ACHN (cell line): ENCODE measurements at regions not wholly inside any gene's neighbourhood (a gene's known extent, or its start where the extent isn't known, plus 50 kb on each side); places are given as distances from the start of the nearest gene placed in this dataset.

Experiments
- DNase-seq: peaks from one replicate; pipeline ENCODE4 v3.0.0-alpha.2; 2015
- in situ Hi-C: cut with HindIII; loops from 2 replicates; pipeline ENCODE4 v1.10.0; 2017; ENCODE audit warnings: low sequenced_read_pairs, low pct_ligation_motif_present, low pct_unique_long_range_greater_than_20kb

DNA sequence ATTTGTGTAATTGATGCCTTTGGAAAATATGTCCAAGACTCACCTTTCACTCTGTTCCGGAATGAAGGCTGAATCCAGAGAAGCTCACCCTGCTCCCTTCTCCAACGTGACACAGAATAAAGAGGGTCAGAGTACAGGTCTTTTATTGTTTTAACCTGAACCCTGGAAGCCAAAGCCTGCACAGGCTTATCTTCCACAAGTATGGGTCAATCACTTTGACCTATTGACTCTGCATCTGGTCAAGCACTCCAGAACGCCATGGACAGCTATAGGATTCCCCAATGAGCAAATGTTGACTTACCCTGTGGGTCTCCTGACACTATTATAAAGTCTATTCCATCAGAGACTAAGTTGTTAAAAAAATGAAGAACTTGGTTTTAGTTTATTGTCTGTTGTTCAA lies 158.4 kb upstream of the MYLIP start:
- in situ Hi-C loops: no loop called here
- DNase-seq: no peak

- DNase-seq: no peak
- in situ Hi-C loops: no loop called here
Observed at GRCh38 chr6:15969236-15969778, 159.6 kb upstream of the MYLIP start.

DNA sequence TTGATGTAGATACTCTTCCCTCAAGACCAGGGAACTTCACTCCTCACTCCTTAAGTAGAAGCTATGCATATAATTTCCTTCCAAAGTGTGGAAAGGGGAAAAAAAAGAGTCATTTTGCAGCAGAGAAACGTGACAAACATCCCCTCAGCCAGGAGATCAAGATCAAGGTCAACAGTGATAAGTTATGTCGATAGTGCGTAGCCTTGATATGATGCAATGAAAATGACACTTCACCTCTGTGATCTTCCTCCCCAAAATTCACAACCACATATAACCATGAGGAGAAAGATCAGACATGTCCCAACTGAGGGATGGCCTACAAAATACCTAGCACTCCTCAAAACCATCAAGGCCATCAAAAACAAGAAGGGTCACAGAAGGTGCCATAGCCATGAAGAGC lies 160.4 kb upstream of the MYLIP start:
- in situ Hi-C loops: no loop called here
- no peak for DNase-seq

DNA sequence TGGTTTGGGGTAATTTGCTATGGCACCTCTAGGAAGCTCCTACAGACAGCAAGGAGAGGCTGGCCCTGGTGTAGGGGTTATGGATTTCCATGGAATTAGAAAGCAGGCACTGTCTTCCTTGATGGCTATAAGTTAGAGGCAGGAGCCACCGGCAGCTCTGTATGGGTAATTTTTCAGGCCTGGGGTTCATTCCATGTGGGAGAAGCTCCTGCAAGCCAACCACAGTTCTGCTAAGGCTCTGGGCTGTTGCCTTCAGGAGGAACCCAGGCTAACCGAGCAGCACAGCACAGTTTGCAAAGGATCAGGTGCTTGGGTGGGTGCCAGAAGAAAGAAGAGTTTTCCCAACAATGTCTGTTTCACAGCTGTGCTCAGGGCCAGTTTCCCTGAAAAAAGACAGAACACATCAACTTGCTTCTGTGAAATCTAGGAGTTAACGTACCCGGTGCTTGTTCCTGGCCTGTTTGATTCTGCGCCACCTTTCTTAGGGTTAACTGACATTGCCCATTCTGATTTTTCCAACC lies 162.8 kb upstream of the MYLIP start:
- in situ Hi-C loops: no loop called here
- DNase-seq: no peak

DNA sequence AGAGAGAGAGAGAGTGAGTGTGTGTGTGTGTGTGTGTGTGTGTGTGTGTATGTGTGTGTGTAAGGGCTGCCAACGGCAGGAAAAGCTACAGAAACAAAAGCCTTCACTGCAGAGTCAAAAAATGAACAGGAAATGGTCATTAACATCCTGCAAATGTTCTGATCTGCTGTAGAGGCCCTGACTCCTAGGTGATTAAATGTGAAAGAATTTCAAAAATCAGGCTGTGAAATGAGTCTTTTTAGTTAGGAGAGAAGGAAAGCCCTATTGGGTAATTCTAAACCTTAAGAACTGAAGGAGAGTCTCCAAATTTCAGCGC lies 166.5 kb upstream of the MYLIP start:
- no peak for DNase-seq
- in situ Hi-C loops: no loop called here

- in situ Hi-C loops: no loop called here
- DNase-seq: no peak
Observed at GRCh38 chr6:15961635-15962448, 167.0 kb upstream of the MYLIP start.

DNA sequence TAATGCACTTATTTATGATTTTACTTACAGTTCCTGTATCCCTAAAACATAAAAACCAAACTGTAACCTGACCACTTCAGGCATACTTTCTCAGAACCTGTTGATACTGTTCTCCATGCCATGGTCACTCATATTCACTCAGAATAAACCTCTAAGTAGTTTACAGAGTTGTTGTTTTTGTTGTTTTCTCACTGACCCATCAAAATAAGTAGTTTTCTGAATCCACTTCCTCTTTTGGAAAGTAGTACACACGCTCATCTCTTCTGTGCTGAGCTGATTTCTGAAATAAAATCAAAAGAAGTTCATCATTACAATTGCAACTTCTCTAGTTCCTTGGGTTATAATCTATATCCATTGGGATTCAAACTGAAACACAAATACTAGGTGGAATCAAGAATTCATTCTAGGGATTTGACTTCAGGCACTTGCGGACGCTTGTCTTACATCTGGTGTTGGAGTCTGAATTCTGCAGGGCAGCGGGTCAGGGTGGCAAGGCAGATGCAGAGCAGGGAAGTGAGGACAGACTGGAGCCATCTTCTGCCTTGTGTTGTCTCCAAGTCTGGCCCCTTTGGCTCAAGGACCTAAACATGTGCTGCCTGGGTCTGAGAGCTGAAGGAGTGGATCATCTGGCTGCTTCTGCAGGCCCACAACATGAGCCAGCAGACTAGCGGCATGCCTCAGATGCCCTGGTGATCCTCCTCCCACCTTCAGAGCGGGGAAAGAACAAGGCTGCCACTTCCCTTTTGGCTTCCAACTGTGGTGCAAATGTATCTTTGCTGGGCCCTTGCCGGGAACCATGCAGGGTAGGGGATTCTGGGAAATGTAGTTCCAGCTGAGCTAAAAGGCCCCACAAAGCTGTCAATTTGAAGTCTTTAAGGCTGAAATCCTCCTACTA lies 167.9 kb upstream of the MYLIP start:
- in situ Hi-C loops: no loop called here
- no peak for DNase-seq

DNA sequence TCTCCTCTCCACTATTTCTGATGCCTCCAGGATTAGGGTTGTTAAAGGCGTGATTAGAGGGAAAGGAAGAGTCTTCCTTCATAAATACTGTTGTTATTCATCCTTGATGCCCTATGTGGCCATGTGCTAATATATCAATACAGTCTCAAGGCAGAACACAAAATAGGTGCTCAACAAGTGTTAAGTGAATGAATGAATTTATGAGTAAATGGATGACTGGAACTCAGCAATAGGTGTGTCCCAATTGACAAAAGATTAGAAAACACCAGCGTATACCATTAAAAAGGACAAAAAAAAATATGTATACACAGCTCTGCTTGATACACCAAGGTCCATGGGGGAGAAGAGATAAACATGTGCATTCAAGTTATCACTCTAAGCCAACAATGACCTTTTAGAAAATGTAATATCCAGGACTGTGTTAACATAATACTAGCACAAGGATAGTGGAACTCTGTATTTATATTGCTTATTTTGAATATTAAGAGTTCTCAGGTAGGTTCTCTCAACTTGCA lies 171.2 kb upstream of the MYLIP start:
- no peak for DNase-seq
- in situ Hi-C loops: no loop called here

DNA sequence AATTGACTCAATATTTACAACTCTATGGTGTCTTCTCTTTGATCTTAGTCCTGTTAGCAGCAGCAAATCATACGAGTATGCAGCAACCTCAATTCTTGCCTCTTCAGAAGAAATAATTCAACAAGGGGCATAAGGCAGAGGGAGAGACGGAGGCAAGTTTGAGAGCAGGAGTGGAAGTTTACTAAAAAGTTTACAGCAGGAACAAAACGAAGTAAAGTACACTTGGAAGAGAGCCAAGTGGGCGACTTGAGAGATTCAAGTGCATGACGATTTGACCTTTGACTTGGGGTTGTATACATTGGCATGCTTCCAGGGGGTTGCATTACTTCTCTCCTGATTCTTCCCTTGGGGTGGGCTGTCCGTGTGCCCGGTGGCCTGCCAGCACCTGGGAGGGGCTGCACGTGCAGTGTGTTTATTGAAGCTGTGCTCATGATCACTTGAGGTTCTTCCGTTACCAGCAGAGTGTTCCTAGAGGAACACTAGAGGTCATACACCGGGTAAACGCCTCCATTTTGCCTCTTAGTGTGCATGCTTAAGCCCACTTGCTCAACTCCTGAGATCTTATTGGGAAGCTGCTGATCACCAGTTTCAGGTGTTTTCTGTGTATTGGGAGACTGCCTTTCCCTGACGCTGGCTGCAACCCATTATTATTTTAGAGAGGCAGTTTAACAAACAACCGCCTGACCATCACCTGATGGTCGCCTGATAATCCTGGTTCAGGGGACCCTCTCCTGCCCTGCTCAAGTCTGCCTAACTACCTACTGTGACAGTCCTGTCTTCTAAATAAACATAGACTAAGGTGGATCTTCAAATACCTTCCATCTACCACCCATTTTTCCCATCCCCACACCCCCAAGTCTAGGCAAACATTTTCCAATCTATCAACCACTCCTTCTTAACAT lies 172.4 kb upstream of the MYLIP start:
- no peak for DNase-seq
- in situ Hi-C loops: no loop called here

DNA sequence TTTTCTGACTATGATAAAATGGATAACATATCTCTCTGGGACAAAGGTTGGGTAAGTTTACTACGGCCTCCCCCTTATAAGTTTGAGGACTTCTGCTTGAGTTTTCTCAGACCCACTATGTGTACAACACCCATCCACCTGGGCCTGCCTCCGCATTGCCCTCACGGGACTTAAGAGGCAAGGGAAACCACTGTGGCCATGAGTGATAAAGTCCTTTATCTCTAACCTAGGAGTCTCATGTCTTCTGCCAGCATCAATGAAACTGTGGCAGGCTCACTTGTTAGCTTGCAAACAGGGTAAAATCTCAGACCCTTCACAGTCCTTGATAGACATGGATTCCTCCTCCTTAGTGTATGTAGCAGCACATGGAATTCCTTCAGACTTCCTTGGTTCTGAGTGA lies 173.4 kb upstream of the MYLIP start:
- in situ Hi-C loops: no loop called here
- DNase-seq: no peak

- no peak for DNase-seq
- in situ Hi-C loops: no loop called here
Observed at GRCh38 chr6:15953152-15953880, 175.6 kb upstream of the MYLIP start.

DNA sequence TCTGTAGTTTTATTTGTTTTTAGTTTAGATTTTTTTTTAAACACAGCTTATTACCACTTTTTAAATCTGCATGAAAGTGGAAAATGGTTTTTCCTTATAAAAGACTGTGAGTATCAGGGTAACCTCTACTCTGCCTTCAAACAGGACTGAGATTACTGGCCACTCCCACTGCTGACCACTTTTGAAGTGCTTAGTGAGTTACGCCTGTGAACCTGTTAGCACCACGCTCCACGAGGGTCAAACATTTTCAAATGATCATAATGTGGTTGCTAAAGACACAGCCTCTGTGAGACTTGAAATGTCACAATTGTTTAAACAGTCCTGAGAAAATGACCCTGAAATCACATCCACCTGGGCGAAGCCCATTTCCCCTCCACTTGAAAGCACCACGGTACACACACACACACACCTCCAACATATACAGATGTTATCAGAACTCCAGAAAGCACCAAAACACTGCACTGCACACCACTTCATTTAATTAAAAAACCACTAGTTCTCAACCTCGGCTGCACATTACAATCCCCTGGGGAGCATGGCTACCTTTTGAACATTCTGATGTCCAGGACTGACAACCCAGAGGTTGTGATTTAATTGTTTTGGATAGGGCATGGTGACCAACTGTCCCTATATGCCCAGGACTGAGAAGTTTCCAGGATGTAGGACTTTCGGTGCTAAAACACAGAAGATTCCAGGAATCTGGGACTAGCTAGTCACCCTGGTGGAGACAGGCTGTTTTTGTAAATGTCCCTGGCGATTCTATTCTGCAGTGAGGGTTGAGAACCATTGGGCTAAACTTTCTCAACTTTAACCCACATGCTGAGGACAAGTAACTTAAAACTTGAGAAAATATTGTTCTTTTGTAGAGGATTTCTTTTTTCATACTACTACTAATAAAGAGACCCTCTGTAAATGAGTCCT lies 176.4 kb upstream of the MYLIP start:
- no peak for DNase-seq
- in situ Hi-C loops: no loop called here

- no peak for DNase-seq
- in situ Hi-C loops: no loop called here
Observed at GRCh38 chr6:15950962-15951569, 177.8 kb upstream of the MYLIP start.

DNA sequence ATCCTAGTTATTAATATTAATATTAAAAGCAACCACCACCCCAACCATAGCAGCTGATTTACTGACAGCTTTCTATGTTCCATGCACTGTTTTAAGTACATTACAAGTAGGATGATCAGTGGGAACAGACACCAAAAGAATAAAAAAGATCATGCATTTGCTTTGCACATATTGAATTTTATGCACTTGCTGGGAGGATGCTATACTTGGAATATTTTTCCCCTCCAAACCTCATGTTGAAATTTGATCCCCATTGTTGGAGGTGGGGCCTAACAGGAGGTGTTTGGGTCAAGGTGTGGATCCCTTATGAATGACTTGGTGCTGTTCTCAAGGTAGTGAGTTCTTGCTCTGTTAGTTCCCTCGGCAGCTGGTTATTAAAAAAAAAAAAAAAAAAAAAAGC lies 178.9 kb upstream of the MYLIP start:
- no peak for DNase-seq
- in situ Hi-C loops: no loop called here

GRCh38 chr6:15948930-15949900 lies 179.7 kb upstream of the MYLIP start:
- in situ Hi-C loops: no loop called here
- DNase-seq: no peak
